NCI-H1105 treated with DMSO at 0.1 percent for 48 hours (cell line): ENCODE measurements at regions not wholly inside any gene's neighbourhood (a gene's known extent, or its start where the extent isn't known, plus 50 kb on each side); places are given as distances from the start of the nearest gene placed in this dataset.

Experiments used
- DNase-seq: peaks from one replicate; lab custom pipeline; 2025; lab: John Stamatoyannopoulos, UW

- no peak for DNase-seq
Measured at GRCh38 chr2:215716956-215717355, 281.1 kb upstream of the FN1 start.

GRCh38 chr2:215712871-215713790 is 277.3 kb upstream of the FN1 start:
- DNase-seq = no peak

- DNase-seq = no peak
Measured at GRCh38 chr2:215712219-215712868, 276.5 kb upstream of the FN1 start.

- no peak for DNase-seq
Measured at GRCh38 chr2:215711471-215712034, 275.7 kb upstream of the FN1 start.

GRCh38 chr2:215707608-215708007 is 271.7 kb upstream of the FN1 start:
- DNase-seq = no peak

- no peak for DNase-seq
Measured at GRCh38 chr2:215705771-215706361, 270.0 kb upstream of the FN1 start.

GRCh38 chr2:215705281-215705680 is 269.4 kb upstream of the FN1 start:
- no peak for DNase-seq

- no peak for DNase-seq
Measured at GRCh38 chr2:215702116-215702902, 266.4 kb upstream of the FN1 start.

- DNase-seq = no peak
Measured at GRCh38 chr2:215699700-215700538, 264.1 kb upstream of the FN1 start.

GRCh38 chr2:215699018-215699417 is 263.1 kb upstream of the FN1 start:
- no peak for DNase-seq

- DNase-seq = no peak
Measured at GRCh38 chr2:215698566-215698965, 262.7 kb upstream of the FN1 start.

GRCh38 chr2:215697496-215697895 is 261.6 kb upstream of the FN1 start:
- no peak for DNase-seq

- DNase-seq = no peak
Measured at GRCh38 chr2:215697003-215697402, 261.1 kb upstream of the FN1 start.

GRCh38 chr2:215695861-215696260 is 260.0 kb upstream of the FN1 start:
- no peak for DNase-seq

GRCh38 chr2:215693999-215694580 is 258.2 kb upstream of the FN1 start:
- DNase-seq = no peak

GRCh38 chr2:215693193-215693998 is 257.5 kb upstream of the FN1 start:
- DNase-seq = no peak

- no peak for DNase-seq
Measured at GRCh38 chr2:215692387-215693079, 256.7 kb upstream of the FN1 start.

- no peak for DNase-seq
Measured at GRCh38 chr2:215691346-215691745, 255.5 kb upstream of the FN1 start.
